ENCODE measurements at regions not wholly inside any gene's neighbourhood (a gene's known extent, or its start where the extent isn't known, plus 50 kb on each side); places are given as distances from the start of the nearest gene placed in this dataset.
"Not testable (repeated sequence)": the region's sequence is repeated elsewhere in the genome, so short reads cannot be mapped to it uniquely, and the experiment has no call there.

DNA sequence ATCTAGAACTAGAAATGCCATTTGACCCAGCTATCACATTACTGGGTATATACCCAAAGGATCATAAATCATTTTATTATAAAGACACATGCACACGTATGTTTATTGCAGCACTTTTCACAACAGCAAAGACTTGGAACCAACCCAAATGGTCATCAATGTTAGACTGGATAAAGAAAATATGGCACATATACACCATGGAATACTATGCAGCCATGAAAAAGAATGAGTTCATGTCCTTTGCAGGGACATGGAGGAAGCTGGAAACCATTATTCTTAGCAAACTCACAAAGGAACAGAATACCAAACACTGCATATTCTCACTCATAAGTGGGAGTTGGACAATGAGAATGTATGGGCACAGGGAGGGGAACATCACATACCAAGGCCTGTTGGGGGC is 233.7 kb downstream of the RCHY1 start:
- TF ChIP-seq, protein P1, sequence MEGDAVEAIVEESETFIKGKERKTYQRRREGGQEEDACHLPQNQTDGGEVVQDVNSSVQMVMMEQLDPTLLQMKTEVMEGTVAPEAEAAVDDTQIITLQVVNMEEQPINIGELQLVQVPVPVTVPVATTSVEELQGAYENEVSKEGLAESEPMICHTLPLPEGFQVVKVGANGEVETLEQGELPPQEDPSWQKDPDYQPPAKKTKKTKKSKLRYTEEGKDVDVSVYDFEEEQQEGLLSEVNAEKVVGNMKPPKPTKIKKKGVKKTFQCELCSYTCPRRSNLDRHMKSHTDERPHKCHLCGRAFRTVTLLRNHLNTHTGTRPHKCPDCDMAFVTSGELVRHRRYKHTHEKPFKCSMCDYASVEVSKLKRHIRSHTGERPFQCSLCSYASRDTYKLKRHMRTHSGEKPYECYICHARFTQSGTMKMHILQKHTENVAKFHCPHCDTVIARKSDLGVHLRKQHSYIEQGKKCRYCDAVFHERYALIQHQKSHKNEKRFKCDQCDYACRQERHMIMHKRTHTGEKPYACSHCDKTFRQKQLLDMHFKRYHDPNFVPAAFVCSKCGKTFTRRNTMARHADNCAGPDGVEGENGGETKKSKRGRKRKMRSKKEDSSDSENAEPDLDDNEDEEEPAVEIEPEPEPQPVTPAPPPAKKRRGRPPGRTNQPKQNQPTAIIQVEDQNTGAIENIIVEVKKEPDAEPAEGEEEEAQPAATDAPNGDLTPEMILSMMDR (IDR thresholded peaks at IDR 0.05) = not testable (repeated sequence)
- TF ChIP-seq EZH2 (IDR thresholded peaks at IDR 0.05; ENCODE audit: borderline replicate concordance, insufficient read depth, low read depth, low read length, poor library complexity, severe bottlenecking) = not testable (repeated sequence)
